B cell (primary cell): ENCODE measurements at regions not wholly inside any gene's neighbourhood (a gene's known extent, or its start where the extent isn't known, plus 50 kb on each side); places are given as distances from the start of the nearest gene placed in this dataset.

Source experiments
- EZH2 ChIP-seq: IDR thresholded peaks from 2 replicates; pipeline ENCODE4 v1.6.1; 2012; ENCODE audit warnings: borderline replicate concordance, low read depth, mild to moderate bottlenecking, moderate library complexity, low read length; ENCODE audit not compliant: insufficient read depth, poor library complexity, severe bottlenecking
- TF ChIP-seq, protein P1 (sequence below): fragments of 200-600 bp; IDR thresholded peaks from one replicate; pipeline ENCODE4 v1.8.0; 2022; ENCODE audit warnings: antibody characterized with exemption, mild to moderate bottlenecking

DNA sequence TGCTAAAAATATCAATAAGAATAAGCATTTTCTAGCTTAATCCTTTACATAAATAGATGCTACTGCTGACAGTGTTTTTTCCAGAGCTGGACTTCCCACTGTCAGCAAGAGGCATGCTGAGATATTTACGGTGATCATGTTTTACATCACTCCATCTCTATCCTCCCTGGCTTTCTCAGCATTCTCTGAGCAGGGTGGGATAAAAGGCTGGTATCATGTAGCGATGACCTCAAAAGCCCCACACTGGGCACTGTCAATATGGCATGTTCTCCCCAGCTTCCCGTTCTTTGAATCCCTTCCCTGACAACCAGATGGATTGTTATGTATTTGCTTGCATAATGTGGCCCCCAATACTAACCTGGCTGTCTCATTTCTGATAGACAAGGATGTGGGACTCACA, 83.2 kb upstream of the EPHA4 start:
- TF ChIP-seq, protein P1, sequence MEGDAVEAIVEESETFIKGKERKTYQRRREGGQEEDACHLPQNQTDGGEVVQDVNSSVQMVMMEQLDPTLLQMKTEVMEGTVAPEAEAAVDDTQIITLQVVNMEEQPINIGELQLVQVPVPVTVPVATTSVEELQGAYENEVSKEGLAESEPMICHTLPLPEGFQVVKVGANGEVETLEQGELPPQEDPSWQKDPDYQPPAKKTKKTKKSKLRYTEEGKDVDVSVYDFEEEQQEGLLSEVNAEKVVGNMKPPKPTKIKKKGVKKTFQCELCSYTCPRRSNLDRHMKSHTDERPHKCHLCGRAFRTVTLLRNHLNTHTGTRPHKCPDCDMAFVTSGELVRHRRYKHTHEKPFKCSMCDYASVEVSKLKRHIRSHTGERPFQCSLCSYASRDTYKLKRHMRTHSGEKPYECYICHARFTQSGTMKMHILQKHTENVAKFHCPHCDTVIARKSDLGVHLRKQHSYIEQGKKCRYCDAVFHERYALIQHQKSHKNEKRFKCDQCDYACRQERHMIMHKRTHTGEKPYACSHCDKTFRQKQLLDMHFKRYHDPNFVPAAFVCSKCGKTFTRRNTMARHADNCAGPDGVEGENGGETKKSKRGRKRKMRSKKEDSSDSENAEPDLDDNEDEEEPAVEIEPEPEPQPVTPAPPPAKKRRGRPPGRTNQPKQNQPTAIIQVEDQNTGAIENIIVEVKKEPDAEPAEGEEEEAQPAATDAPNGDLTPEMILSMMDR, result no peak
- TF ChIP-seq EZH2, result no peak
